Upper lobe of left lung (tissue), 6 donors: ENCODE measurements at regions not wholly inside any gene's neighbourhood (a gene's known extent, or its start where the extent isn't known, plus 50 kb on each side); places are given as distances from the start of the nearest gene placed in this dataset.

ENCODE experiments used
- ATAC-seq, 2 donors: fragments of 200-7000 bp; cut with Tn5 transposase; one replicate each; pipeline ENCODE4 v1.9.1; 2022; ENCODE audit warnings: mild to moderate bottlenecking in 2 of 2, moderate library complexity in 2 of 2; ENCODE audit not compliant: low FRiP score in 2 of 2
- DNase-seq, 2 donors: peaks; one replicate each; pipeline ENCODE4 v3.0.0-alpha.2; 2019 to 2020
- H3K27ac ChIP-seq, 4 donors: fragments of 200-600 bp; sonication (generic); one replicate each; pipeline ENCODE4 v1.5.1; 2016 to 2019
- H3K27me3 ChIP-seq, 4 donors: fragments of 200-600 bp; sonication (generic); one replicate each; pipeline ENCODE4 v1.5.1; 2017 to 2019
- H3K36me3 ChIP-seq, 4 donors: fragments of 200-600 bp; sonication (generic); one replicate each; pipeline ENCODE4 v1.5.1; 2016 to 2019
- H3K4me1 ChIP-seq, 4 donors: fragments of 200-600 bp; sonication (generic); one replicate each; pipeline ENCODE4 v1.5.1; 2018 to 2019
- H3K4me3 ChIP-seq, 4 donors: fragments of 200-600 bp; sonication (generic); one replicate each; pipeline ENCODE4 v1.5.1; 2017 to 2019; ENCODE audit warnings: mild to moderate bottlenecking in 2 of 4, moderate library complexity in 1 of 4
- H3K9me3 ChIP-seq, 4 donors: fragments of 200-600 bp; sonication (generic); one replicate each; pipeline ENCODE4 v1.5.1; 2018 to 2019
- CTCF ChIP-seq, 6 experiments: fragments of 450-650 bp in 4 of 6; fragments of 200-600 bp in 2 of 6; sonication (generic) in 2 of 6; IDR thresholded peaks; one replicate each; pipeline ENCODE4 v1.5.1; 2016 to 2019; ENCODE audit warnings: antibody characterized with exemption in 6 of 6
- EP300 ChIP-seq, 4 donors: sonication (generic); formaldehyde crosslinking; IDR thresholded peaks; one replicate each; pipeline ENCODE4 v1.5.1; 2017; ENCODE audit warnings: antibody characterized with exemption in 4 of 4, control low read depth in 2 of 4
- POLR2A ChIP-seq, 4 donors: fragments of 450-650 bp; IDR thresholded peaks; one replicate each; pipeline ENCODE4 v1.5.1; 2016 to 2017; ENCODE audit warnings: antibody characterized with exemption in 4 of 4, mild to moderate bottlenecking in 2 of 4
- POLR2AphosphoS5 ChIP-seq, 2 donors: sonication (generic); formaldehyde crosslinking; IDR thresholded peaks; one replicate each; pipeline ENCODE4 v1.5.1; 2017; ENCODE audit warnings: antibody characterized with exemption in 2 of 2
- WGBS, 2 donors: methylation state at CpG; one replicate each; pipeline ENCODE4 v1.1.5; 2017 to 2018; 5-methylcytosine and 5-hydroxymethylcytosine counted together
- donor health status: DM: no; HTN: no; CAD: no; lungs with moderate emphysema.
- donor health status: DM: no; HTN: yes; CAD: no; lungs with severe emphysema.

DNA sequence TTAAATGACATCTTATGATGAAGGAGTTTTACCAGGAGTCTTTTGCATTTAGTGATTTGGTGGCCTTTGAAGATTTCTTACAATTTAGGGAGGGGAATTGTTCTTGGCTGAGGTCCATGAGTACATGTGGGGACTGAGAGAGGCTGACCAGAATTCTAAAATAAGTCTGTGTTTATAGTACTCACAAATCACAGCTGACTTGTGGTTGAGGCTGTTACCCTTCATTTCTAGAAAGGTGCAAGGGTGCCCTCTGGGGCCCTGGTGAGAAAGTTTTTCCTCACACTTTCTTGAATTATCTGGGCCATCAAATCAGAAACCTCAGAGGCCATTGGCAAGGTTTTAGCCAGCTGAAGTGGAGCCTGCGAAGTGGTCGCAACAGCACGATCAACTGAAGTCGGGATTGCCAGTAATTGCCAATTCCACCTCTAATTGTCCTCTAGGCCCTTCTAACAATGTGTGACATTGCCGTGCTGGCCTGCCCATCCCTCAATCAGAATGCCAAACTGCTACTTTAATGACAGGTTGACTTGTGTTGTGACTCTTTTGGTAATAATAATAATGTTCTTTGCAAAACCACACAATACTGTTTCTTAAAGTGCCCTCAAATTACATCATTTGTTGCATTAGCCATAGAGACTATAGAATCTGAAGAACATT is 221.6 kb downstream of the OGFRL1 start:
- 38 to 48% methylated on average over 5 of the region's 5 CpGs for WGBS, 2 donors
- peak in 1 of 2 donors; percentile 30 for DNase-seq

DNA sequence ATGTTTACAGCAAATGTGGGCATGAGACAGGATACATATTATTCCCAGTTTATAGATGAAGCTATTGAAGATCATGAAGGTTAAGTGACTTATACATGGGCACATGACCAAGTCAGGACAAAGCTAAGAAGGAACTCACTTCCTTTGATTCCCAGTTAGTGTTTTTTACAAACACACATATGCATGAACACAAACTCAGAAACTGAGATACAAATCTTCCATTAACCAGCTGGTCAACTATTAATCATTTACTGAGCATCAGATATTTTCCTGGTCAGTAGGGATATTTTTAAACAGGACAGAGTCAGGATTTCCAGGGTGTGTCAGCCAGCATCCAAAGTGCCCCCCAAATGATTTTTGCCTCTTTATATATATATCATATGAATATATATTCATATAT is 222.2 kb downstream of the OGFRL1 start:
- Histone ChIP-seq H3K36me3 (no peaks in the 10 kb centered on the region), H3K9me3 (no peaks in the 10 kb centered on the region), H3K27ac (peak overlapping the region in 1 of 4 donors; percentile 69), H3K27me3 (no peaks in the 10 kb centered on the region), H3K4me1 (peaks cover 0 to 14% (median 10%) of the 10 kb centered on the region in 4 donors), H3K4me3 (no peak overlapping the region)
- ATAC-seq (no peak), DNase-seq (no peak)
- TF ChIP-seq POLR2AphosphoS5 (IDR thresholded peaks at IDR 0.05) (no peak), CTCF (IDR thresholded peaks at IDR 0.05) (no peak), POLR2A (IDR thresholded peaks at IDR 0.05) (no peak), EP300 (IDR thresholded peaks at IDR 0.05) (no peak)

More for the DNA sequence above, 221.6 kb downstream of the OGFRL1 start:
- ATAC-seq = peak; percentile 87
- Histone ChIP-seq H3K27me3 (no peaks in the 10 kb centered on the region), H3K4me3 (no peak overlapping the region), H3K27ac (peak overlapping the region in 1 of 4 donors; percentile 69), H3K36me3 (no peaks in the 10 kb centered on the region), H3K4me1 (peaks cover 0 to 14% (median 10%) of the 10 kb centered on the region in 4 donors), H3K9me3 (no peaks in the 10 kb centered on the region)
- TF ChIP-seq EP300 (IDR thresholded peaks at IDR 0.05) (no peak), CTCF (IDR thresholded peaks at IDR 0.05) (peak; percentile 45 to 72 (median 57))

- H3K27me3 ChIP-seq = no peaks in the 10 kb centered on the region
- ATAC-seq = no peak
- 84 to 87% methylated on average over 3 of the region's 3 CpGs for WGBS, 2 donors
Observed at GRCh38 chr6:71512256-71512655, 223.6 kb downstream of the OGFRL1 start.

DNA sequence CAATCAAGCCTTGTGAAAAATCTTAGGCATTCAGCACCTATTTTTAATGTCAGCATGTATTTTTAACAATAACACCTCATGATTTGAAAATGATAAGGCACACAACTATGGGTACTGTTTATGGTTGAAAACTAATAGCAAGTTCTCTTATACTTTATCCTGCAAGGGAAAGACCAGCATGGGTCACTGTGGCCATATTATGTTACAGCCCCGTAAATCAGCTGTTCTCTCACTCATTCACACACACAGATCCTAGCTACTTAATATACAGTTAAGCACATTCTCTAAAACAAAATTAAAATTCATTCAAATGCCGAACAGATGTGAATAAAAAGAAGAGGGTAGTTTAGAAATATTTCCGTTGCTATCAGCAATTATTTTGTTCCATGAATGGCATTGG is 224.4 kb downstream of the OGFRL1 start:
- Histone ChIP-seq H3K9me3 (no peaks in the 10 kb centered on the region), H3K4me1 (peaks cover 0 to 14% (median 10%) of the 10 kb centered on the region in 4 donors), H3K36me3 (no peaks in the 10 kb centered on the region), H3K4me3 (no peak overlapping the region), H3K27me3 (no peaks in the 10 kb centered on the region), H3K27ac (no peak overlapping the region)
- no peak for TF ChIP-seq POLR2A (IDR thresholded peaks at IDR 0.05)
- TF ChIP-seq CTCF (IDR thresholded peaks at IDR 0.05) = no peak
- 84 to 90% methylated on average over 3 of the region's 3 CpGs for WGBS, 2 donors
- no peak for ATAC-seq
- no peak for DNase-seq

More at GRCh38 chr6:71512256-71512655, 223.6 kb downstream of the OGFRL1 start:
- Histone ChIP-seq H3K4me3 (no peak overlapping the region), H3K27ac (no peak overlapping the region), H3K9me3 (no peaks in the 10 kb centered on the region), H3K4me1 (peaks cover 0 to 14% (median 10%) of the 10 kb centered on the region in 4 donors), H3K36me3 (no peaks in the 10 kb centered on the region)
- DNase-seq = no peak
- TF ChIP-seq POLR2A (IDR thresholded peaks at IDR 0.05) (no peak), CTCF (IDR thresholded peaks at IDR 0.05) (no peak), EP300 (IDR thresholded peaks at IDR 0.05) (no peak), POLR2AphosphoS5 (IDR thresholded peaks at IDR 0.05) (no peak)

DNA sequence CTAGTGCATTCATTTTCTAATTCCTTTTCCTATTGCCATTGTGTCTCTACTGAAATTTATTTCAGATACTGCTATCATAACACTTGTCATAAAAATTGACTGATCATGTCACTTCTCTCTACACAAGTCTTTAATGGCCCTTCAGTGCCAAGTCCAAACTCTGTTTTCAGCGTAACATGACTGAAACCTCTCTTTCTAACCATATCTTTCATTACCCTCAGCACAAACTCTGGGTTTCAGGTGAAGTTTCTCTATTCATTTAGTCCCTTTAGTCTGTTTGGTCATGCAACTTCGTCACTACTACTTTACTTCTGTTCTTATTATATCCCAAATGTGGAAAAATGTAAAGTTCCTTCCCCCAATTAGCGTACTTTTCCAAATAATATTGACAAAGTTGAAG is 234.9 kb downstream of the OGFRL1 start:
- no peaks in the 10 kb centered on the region for H3K36me3 ChIP-seq
- H3K27me3 ChIP-seq = no peaks in the 10 kb centered on the region
- H3K4me3 ChIP-seq = no peak overlapping the region
- ATAC-seq (no peak), DNase-seq (no peak)
- no peaks in the 10 kb centered on the region for H3K9me3 ChIP-seq
- no peak overlapping the region for H3K27ac ChIP-seq
- no peak for TF ChIP-seq POLR2A (IDR thresholded peaks at IDR 0.05)
- TF ChIP-seq EP300 (IDR thresholded peaks at IDR 0.05) = no peak
- no peak for TF ChIP-seq CTCF (IDR thresholded peaks at IDR 0.05)
- no peak for TF ChIP-seq POLR2AphosphoS5 (IDR thresholded peaks at IDR 0.05)
- WGBS, 2 donors = 76 to 83% methylated on average over 3 of the region's 3 CpGs
- H3K4me1 ChIP-seq = no peaks in the 10 kb centered on the region
